ENCODE measurements at regions not wholly inside any gene's neighbourhood (a gene's known extent, or its start where the extent isn't known, plus 50 kb on each side); places are given as distances from the start of the nearest gene placed in this dataset.

GRCh38 chr15:38103564-38103963 is 149.1 kb upstream of the SPRED1 start:
- TF ChIP-seq GATA2 (IDR thresholded peaks at IDR 0.05; ENCODE audit: low read depth, low read length), result no peak
- TF ChIP-seq GATA3 (IDR thresholded peaks at IDR 0.05; ENCODE audit: low read depth, low read length), result no peak

GRCh38 chr15:38111070-38111469 is 141.6 kb upstream of the SPRED1 start:
- TF ChIP-seq GATA3 (IDR thresholded peaks at IDR 0.05; ENCODE audit: low read depth, low read length) (no peak), GATA2 (IDR thresholded peaks at IDR 0.05; ENCODE audit: low read depth, low read length) (no peak)

- no peak for TF ChIP-seq GATA3 (IDR thresholded peaks at IDR 0.05; ENCODE audit: low read depth, low read length)
- no peak for TF ChIP-seq GATA2 (IDR thresholded peaks at IDR 0.05; ENCODE audit: low read depth, low read length)
Measured at GRCh38 chr15:38112406-38112805, 140.2 kb upstream of the SPRED1 start.

- no peak for TF ChIP-seq GATA3 (IDR thresholded peaks at IDR 0.05; ENCODE audit: low read depth, low read length)
- TF ChIP-seq GATA2 (IDR thresholded peaks at IDR 0.05; ENCODE audit: low read depth, low read length), result no peak
Measured at GRCh38 chr15:38115121-38115520, 137.5 kb upstream of the SPRED1 start.

- no peak for TF ChIP-seq GATA3 (IDR thresholded peaks at IDR 0.05; ENCODE audit: low read depth, low read length)
- TF ChIP-seq GATA2 (IDR thresholded peaks at IDR 0.05; ENCODE audit: low read depth, low read length), result no peak
Measured at GRCh38 chr15:38117781-38118180, 134.9 kb upstream of the SPRED1 start.

- no peak for TF ChIP-seq GATA3 (IDR thresholded peaks at IDR 0.05; ENCODE audit: low read depth, low read length)
- TF ChIP-seq GATA2 (IDR thresholded peaks at IDR 0.05; ENCODE audit: low read depth, low read length), result no peak
Measured at GRCh38 chr15:38127306-38127771, 125.3 kb upstream of the SPRED1 start.

- TF ChIP-seq GATA2 (IDR thresholded peaks at IDR 0.05; ENCODE audit: low read depth, low read length), result no peak
- TF ChIP-seq GATA3 (IDR thresholded peaks at IDR 0.05; ENCODE audit: low read depth, low read length), result no peak
Measured at GRCh38 chr15:38128341-38128781, 124.3 kb upstream of the SPRED1 start.

GRCh38 chr15:38128921-38129320 is 123.7 kb upstream of the SPRED1 start:
- no peak for TF ChIP-seq GATA3 (IDR thresholded peaks at IDR 0.05; ENCODE audit: low read depth, low read length)
- TF ChIP-seq GATA2 (IDR thresholded peaks at IDR 0.05; ENCODE audit: low read depth, low read length), result no peak

GRCh38 chr15:38129531-38130204 is 123.0 kb upstream of the SPRED1 start:
- TF ChIP-seq GATA3 (IDR thresholded peaks at IDR 0.05; ENCODE audit: low read depth, low read length) (no peak), GATA2 (IDR thresholded peaks at IDR 0.05; ENCODE audit: low read depth, low read length) (no peak)

GRCh38 chr15:38130205-38130567 is 122.5 kb upstream of the SPRED1 start:
- no peak for TF ChIP-seq GATA3 (IDR thresholded peaks at IDR 0.05; ENCODE audit: low read depth, low read length)
- TF ChIP-seq GATA2 (IDR thresholded peaks at IDR 0.05; ENCODE audit: low read depth, low read length), result no peak

- no peak for TF ChIP-seq GATA2 (IDR thresholded peaks at IDR 0.05; ENCODE audit: low read depth, low read length)
- no peak for TF ChIP-seq GATA3 (IDR thresholded peaks at IDR 0.05; ENCODE audit: low read depth, low read length)
Measured at GRCh38 chr15:38130740-38131498, 121.7 kb upstream of the SPRED1 start.

- TF ChIP-seq GATA2 (IDR thresholded peaks at IDR 0.05; ENCODE audit: low read depth, low read length), result no peak
- TF ChIP-seq GATA3 (IDR thresholded peaks at IDR 0.05; ENCODE audit: low read depth, low read length), result no peak
Measured at GRCh38 chr15:38134252-38134651, 118.4 kb upstream of the SPRED1 start.

- no peak for TF ChIP-seq GATA3 (IDR thresholded peaks at IDR 0.05; ENCODE audit: low read depth, low read length)
Measured at GRCh38 chr15:38144921-38145320, 107.7 kb upstream of the SPRED1 start.

GRCh38 chr15:38145651-38146111 is 107.0 kb upstream of the SPRED1 start:
- TF ChIP-seq GATA3 (IDR thresholded peaks at IDR 0.05; ENCODE audit: low read depth, low read length), result no peak
- TF ChIP-seq GATA2 (IDR thresholded peaks at IDR 0.05; ENCODE audit: low read depth, low read length), result no peak

- TF ChIP-seq GATA2 (IDR thresholded peaks at IDR 0.05; ENCODE audit: low read depth, low read length), result no peak
- no peak for TF ChIP-seq GATA3 (IDR thresholded peaks at IDR 0.05; ENCODE audit: low read depth, low read length)
Measured at GRCh38 chr15:38147246-38147645, 105.4 kb upstream of the SPRED1 start.
